Suppressor macrophage treated with lipopolysaccharide for 1 hour (primary cell): ENCODE measurements at regions not wholly inside any gene's neighbourhood (a gene's known extent, or its start where the extent isn't known, plus 50 kb on each side); places are given as distances from the start of the nearest gene placed in this dataset.
"Not testable (repeated sequence)": the region's sequence is repeated elsewhere in the genome, so short reads cannot be mapped to it uniquely, and the experiment has no call there.

Source experiments
- DNase-seq, 3 donors: peaks; one replicate each; pipeline ENCODE4 v3.0.0-alpha.2; 2020 to 2022

DNA sequence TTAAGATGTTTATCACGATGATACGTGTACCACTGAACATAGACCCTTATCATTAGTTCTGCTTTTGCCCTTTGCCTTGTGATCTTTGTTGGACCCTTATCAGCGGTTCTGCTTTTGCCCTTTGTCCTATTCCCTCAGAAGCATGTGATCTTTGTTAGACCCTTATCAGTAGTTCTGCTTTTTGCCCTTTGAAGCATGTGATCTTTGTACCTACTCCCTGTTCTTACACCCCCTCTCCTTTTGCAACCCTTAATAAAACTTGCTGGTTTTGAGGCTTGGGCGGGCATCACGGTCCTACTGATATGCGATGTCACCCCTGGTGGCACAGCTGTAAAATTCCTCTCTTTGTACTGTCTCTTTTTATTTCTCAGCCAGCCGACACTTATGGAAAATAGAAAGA lies 117.0 kb downstream of the SDHAF3 start:
- DNase-seq, result not testable (repeated sequence)

- no peak for DNase-seq
Observed at GRCh38 chr7:97246317-97246716, 128.8 kb downstream of the SDHAF3 start.

DNA sequence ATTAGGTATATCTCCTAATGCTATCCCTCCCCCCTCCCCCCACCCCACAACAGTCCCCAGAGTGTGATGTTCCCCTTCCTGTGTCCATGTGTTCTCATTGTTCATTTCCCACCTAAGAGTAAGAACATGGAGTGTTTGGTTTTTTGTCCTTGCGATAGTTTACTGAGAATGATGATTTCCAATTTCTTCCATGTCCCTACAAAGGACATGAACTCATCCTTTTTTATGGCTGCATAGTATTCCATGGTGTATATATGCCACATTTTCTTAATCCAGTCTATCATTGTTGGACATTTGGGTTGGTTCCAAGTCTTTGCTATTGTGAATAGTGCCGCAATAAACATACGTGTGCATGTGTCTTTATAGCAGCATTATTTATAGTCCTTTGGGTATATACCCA lies 140.7 kb downstream of the SDHAF3 start:
- DNase-seq, result not testable (repeated sequence)

- DNase-seq, result no peak
Observed at GRCh38 chr7:97269741-97270140, 152.2 kb downstream of the SDHAF3 start.

- no peak for DNase-seq
Observed at GRCh38 chr7:97270280-97270679, 152.8 kb downstream of the SDHAF3 start.

DNA sequence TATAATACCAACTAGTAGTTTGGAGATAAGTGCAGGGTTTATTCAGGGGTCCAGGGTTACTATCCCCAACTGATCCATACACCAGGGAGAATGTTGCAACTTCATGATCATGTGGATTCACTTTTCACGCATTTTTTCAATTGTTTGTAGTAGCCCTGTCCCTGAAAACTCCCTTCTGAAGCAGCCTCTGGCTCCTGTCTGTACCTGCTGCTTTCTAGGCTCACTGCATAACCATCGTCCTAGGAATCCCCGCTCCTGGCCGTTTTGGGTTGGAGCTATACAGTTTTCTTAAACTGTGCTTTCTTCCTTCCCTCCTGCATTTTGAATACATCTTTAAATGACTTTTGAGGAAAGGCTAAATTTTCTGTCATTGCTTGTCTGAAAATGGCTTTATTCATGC lies 154.1 kb downstream of the SDHAF3 start:
- no peak for DNase-seq

- DNase-seq, result no peak
Observed at GRCh38 chr7:97272237-97272975, 154.9 kb downstream of the SDHAF3 start.

GRCh38 chr7:97275475-97275874 lies 158.0 kb downstream of the SDHAF3 start:
- DNase-seq, result no peak

- no peak for DNase-seq
Observed at GRCh38 chr7:97280950-97281349, 163.5 kb downstream of the SDHAF3 start.

- no peak for DNase-seq
Observed at GRCh38 chr7:97285348-97285747, 167.8 kb downstream of the SDHAF3 start.

DNA sequence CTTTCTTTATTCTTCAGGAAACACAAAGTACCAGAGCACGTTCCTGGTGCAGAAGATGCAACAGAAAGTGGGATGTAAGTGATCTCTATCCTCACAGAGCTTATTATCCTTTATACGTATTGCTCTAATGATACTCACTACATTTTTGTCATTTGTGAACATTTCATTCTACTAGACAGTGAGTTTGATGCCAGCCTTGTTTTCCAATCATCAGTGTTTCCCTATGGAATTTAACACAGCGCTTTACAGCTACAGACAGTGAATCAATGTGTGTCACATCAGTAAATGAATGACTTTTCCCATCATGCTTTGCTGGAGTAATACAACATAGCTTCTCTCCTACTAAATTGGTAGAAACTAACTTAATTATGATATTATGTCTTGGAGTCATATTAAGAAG lies 175.5 kb downstream of the SDHAF3 start:
- DNase-seq, result no peak

DNA sequence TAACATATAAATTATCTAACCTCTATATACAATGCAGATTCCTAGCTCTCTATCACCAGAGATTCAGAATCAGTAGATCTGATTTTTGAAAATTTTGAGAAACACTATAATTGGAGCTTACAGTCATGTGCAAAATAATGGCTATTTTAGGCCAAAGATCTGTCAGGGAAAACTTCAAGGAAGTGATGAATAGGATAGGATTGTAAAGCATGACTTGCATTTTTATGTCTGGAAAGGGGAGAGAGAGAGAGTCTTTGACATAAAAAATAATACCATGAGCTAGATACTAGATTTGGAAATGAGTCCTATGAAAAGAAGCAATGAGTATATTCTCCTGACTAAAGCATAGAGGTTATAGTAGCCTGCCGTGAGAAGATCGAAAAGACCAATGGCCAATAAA lies 181.1 kb downstream of the SDHAF3 start:
- no peak for DNase-seq

- no peak for DNase-seq
Observed at GRCh38 chr7:97305589-97305988, 188.1 kb downstream of the SDHAF3 start.

DNA sequence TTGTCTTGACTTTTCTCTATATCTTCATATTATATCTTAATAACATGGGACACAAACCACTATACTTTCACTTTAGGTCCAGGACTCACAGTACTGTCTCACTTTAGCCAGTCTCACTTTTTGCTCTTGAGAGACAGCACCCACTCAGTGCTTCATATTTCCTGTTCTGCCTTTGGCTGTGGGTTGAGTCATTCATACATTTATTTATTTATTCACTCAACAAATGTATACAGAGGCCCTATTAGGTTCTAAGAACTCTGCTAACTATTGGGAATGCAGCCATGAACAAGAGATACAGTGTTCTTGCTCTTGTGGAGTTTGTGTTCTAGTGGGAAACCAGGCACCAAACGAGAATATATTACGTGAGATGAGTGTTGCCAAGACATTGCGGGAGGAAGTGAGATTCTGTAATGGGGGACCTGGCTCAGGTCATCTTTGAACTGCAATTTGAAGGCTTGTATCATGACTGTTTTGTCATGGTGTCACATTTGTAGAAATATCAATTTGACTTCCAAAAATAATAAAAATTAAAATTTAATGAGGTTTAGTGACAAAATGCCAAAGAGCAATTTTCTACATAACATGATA lies 190.1 kb downstream of the SDHAF3 start:
- no peak for DNase-seq

GRCh38 chr7:97313900-97314299 lies 196.4 kb downstream of the SDHAF3 start:
- no peak for DNase-seq

- DNase-seq, result no peak
Observed at GRCh38 chr7:97317575-97317974, 200.1 kb downstream of the SDHAF3 start.

DNA sequence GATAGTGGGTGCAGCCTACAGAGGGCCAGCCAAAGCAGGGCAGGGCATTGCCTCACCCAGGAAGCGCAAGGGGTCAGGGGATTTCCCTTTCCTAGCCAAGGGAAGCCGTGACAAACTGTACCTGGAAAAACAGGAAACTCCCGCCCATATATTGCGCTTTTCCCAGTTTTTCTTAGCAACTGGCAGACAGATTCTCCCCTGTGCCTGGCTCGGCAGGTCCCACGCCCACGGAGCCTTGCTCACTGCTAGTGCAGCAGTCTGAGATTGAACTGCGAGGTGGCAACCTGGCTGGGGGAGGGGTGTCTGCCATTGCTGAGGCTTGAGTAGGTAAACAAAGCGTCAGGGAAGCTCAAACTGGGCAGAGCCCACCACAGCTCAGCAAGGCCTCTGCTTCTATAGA lies 212.4 kb downstream of the SDHAF3 start:
- not testable (repeated sequence) for DNase-seq

DNA sequence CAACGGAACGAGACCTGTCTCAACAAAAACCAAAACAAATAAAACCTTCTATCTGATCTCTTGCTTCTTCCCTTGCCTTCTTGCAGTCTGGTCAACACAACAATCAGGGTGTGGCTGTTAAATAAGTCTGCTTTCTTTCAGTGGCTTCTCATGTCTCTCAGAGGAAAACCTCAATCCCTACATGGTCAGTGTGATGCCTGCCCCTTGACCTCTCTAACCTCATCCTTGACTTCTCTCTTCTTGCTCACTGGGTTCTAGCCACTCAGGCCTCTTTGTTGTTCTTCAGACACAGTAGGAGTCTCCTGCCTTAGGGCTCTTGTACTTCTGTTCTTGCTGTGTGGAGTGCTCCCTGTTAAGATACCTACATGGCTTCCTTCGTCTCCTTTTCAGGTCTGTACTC lies 220.4 kb downstream of the SDHAF3 start:
- DNase-seq, result no peak

- no peak for DNase-seq
Observed at GRCh38 chr7:97342512-97342911, 225.0 kb downstream of the SDHAF3 start.

GRCh38 chr7:97346349-97346748 lies 228.9 kb downstream of the SDHAF3 start:
- no peak for DNase-seq

DNA sequence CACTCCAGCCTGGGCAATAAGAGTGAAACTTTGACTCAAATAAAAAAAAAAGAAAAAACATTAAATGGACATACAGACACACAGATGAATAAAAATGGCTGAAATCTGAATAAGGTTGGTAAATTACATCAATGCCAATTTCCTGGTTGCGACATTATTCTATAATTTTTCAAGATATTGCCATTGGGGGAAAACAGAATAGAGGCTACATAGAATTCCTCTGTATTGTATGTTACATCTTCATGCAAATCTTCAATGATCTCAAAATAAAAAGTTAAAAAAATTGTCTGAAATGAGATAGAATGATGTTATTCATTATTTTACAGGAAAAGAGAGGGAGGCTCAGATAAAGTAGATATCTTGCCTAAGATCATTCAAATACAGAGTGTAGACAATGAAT lies 234.0 kb downstream of the SDHAF3 start:
- no peak for DNase-seq

- no peak for DNase-seq
Observed at GRCh38 chr7:97357459-97357858, 240.0 kb downstream of the SDHAF3 start.

GRCh38 chr7:97372882-97373281 lies 255.4 kb downstream of the SDHAF3 start:
- no peak for DNase-seq

DNA sequence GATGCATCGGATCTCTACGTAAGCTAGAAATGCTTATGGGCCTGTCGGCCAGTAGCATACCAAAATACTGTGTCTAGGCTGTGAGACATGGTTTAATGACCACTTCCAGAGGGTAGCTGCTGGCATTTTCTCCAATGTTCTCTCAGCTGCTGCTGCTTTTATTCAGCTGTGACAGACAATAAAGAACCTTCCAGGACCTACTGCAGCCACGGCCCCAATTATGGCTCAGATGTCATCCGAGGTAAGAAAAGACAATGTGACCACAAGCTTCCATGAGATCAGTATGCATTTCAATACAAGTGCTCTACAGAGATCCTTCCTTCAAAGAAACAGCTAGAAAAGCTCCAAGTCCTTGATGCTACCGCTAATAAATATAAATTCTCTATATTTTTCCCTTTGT lies 256.2 kb downstream of the SDHAF3 start:
- DNase-seq, result no peak

- no peak for DNase-seq
Observed at GRCh38 chr7:97377713-97378112, 260.2 kb downstream of the SDHAF3 start.
